ENCODE measurements at regions not wholly inside any gene's neighbourhood (a gene's known extent, or its start where the extent isn't known, plus 50 kb on each side); places are given as distances from the start of the nearest gene placed in this dataset.
"Not testable (repeated sequence)": the region's sequence is repeated elsewhere in the genome, so short reads cannot be mapped to it uniquely, and the experiment has no call there.

DNA sequence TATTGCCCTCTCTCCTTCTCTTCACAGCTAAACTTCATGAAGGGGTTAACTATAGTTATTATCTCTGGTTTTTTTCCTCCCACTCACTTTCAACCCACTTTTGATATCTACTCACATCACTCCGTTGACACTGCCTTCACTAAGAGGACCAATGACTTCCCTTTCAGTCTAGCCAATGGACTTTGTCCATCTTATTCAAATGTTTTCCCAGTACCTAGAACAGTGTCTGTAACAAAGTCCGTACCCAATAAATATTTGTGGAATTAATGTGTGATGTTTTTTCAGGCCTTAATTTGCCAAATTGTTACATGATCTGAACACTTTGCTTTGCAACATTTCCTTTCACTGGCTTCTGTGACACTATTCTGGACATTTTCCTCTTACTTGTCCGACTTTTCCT lies 106.0 kb upstream of the AR start:
- Histone ChIP-seq H3K4me3 (no peak overlapping the region), H3K27me3 (no peaks in the 10 kb centered on the region), H3K9me3 (no peaks in the 10 kb centered on the region), H3K36me3 (no peaks in the 10 kb centered on the region), H3K27ac (no peak overlapping the region), H3K4me1 (no peaks in the 10 kb centered on the region)
- intact Hi-C loops (cut with DNase I; ENCODE audit: low total_unique reads) = no loop called here
- DNase-seq = no peak
- TF ChIP-seq POLR2A (IDR thresholded peaks at IDR 0.05) = no peak
- TF ChIP-seq, protein P1, sequence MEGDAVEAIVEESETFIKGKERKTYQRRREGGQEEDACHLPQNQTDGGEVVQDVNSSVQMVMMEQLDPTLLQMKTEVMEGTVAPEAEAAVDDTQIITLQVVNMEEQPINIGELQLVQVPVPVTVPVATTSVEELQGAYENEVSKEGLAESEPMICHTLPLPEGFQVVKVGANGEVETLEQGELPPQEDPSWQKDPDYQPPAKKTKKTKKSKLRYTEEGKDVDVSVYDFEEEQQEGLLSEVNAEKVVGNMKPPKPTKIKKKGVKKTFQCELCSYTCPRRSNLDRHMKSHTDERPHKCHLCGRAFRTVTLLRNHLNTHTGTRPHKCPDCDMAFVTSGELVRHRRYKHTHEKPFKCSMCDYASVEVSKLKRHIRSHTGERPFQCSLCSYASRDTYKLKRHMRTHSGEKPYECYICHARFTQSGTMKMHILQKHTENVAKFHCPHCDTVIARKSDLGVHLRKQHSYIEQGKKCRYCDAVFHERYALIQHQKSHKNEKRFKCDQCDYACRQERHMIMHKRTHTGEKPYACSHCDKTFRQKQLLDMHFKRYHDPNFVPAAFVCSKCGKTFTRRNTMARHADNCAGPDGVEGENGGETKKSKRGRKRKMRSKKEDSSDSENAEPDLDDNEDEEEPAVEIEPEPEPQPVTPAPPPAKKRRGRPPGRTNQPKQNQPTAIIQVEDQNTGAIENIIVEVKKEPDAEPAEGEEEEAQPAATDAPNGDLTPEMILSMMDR (IDR thresholded peaks at IDR 0.05) = no peak

DNA sequence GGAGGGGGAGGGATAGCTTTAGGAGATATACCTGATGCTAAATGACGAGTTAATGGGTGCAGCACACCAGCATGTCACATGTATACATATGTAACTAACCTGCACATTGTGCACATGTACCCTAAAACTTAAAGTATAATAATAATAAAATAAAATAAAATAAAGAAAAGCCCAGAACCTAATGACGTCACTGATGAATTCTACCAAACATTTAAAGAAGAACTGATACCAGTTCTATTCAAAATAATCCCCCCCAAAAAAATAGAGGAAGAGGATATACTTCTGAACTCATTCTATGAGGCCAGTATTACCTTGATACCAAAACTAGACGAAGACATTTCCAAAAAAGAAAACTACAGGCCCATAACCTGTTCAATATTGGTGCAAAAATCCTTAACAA lies 68.6 kb upstream of the AR start:
- DNase-seq; H3K4me1 ChIP-seq; H3K36me3 ChIP-seq; H3K4me3 ChIP-seq; H3K27ac ChIP-seq; intact Hi-C loops (cut with DNase I; ENCODE audit: low total_unique reads); H3K9me3 ChIP-seq; H3K27me3 ChIP-seq: not testable (repeated sequence)

DNA sequence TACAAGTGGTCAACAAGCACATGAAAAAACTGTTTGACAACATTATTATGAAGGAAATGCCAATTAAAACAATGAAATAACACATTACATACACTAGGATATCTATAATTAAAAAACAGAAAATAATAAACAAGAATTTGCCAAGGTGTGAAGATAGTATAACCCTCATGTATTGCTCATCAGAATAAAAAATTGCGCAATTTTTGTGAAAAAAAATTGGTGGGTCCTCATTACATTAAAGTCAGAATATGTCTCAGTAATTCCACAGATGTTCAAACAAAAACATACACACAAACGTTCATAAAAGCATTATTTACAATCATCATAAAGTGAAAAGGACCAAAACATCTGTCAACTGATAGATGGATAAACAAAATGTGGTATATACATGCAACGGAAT lies 63.0 kb upstream of the AR start:
- DNase-seq = no peak
- Histone ChIP-seq H3K36me3 (no peaks in the 10 kb centered on the region), H3K27ac (no peak overlapping the region)

More for the DNA sequence above, 63.0 kb upstream of the AR start:
- Histone ChIP-seq H3K9me3 (no peaks in the 10 kb centered on the region), H3K27me3 (no peaks in the 10 kb centered on the region), H3K4me3 (no peak overlapping the region), H3K4me1 (no peaks in the 10 kb centered on the region)
- TF ChIP-seq POLR2A (IDR thresholded peaks at IDR 0.05) = no peak
- TF ChIP-seq, protein P1 (IDR thresholded peaks at IDR 0.05) = no peak
- intact Hi-C loops (cut with DNase I; ENCODE audit: low total_unique reads) = no loop called here

All from uterus (tissue), 3 donors.